ENCODE measurements at regions not wholly inside any gene's neighbourhood (a gene's known extent, or its start where the extent isn't known, plus 50 kb on each side); places are given as distances from the start of the nearest gene placed in this dataset.

DNA sequence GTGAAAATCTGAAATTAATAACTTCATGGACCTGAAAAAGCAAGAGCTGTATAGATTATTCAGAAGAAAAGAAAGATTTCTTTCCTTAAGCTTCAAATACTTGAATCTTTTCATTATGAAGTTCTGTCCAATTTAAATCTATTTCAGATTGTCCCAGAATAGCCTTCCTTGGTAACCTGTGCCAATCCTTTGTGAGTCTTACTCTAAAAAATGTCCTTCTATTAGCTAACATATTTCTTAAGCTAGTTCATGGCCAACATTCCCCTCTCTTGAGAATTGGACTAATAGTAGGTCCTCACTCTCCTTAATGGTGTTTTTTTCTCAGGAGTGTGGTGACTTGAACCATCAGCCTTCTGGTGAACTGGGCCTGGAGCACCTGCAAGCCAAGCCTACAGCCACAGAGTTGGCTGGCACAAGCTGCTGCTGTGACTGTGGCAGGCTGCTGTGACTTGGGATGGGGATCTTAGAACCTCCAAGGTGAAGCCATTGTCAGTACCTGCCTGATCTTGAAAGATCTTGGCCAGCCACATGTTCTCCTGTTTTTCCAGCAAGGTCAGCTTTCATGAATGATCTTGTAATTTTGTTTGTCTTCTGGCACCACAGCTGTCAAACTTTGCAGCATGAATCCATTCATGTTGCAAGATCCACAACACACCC, 262.6 kb upstream of the MAP3K1 start:
- DNase-seq: no peak
- H3K9me3 ChIP-seq: no peaks in the 10 kb centered on the region
- no peaks in the 10 kb centered on the region for H3K27me3 ChIP-seq
- no peak overlapping the region for H3K27ac ChIP-seq
- intact Hi-C loops (cut with DNase I; ENCODE audit: low total_unique reads): no loop called here
- H3K4me3 ChIP-seq: no peak overlapping the region
- no peaks in the 10 kb centered on the region for H3K36me3 ChIP-seq (ENCODE audit: low read depth, missing control alignments)
- H3K4me1 ChIP-seq: no peaks in the 10 kb centered on the region
- TF ChIP-seq, protein P1, sequence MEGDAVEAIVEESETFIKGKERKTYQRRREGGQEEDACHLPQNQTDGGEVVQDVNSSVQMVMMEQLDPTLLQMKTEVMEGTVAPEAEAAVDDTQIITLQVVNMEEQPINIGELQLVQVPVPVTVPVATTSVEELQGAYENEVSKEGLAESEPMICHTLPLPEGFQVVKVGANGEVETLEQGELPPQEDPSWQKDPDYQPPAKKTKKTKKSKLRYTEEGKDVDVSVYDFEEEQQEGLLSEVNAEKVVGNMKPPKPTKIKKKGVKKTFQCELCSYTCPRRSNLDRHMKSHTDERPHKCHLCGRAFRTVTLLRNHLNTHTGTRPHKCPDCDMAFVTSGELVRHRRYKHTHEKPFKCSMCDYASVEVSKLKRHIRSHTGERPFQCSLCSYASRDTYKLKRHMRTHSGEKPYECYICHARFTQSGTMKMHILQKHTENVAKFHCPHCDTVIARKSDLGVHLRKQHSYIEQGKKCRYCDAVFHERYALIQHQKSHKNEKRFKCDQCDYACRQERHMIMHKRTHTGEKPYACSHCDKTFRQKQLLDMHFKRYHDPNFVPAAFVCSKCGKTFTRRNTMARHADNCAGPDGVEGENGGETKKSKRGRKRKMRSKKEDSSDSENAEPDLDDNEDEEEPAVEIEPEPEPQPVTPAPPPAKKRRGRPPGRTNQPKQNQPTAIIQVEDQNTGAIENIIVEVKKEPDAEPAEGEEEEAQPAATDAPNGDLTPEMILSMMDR (IDR thresholded peaks at IDR 0.05): no peak

DNA sequence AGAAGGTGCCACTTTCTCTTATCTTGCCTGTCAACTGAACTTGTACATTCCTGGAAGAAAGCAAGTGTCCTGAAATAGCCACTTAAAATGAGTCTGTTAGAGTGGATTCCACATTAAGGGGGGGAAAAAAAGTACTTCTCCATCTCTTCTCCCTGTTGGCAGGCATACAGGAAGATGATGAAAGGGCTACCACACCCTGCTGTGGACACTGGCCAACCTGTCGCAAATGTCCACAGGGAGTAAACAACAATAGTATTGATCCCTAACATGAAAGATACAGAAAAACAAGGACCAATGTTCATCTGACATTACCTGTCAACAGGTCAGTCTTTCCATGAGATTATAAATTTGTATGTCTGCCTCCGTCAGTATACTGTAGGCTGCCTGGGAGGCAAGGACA, 265.1 kb upstream of the MAP3K1 start:
- TF ChIP-seq, protein P1 (IDR thresholded peaks at IDR 0.05): no peak
- TF ChIP-seq POLR2A (IDR thresholded peaks at IDR 0.05): no peak
- Histone ChIP-seq H3K27ac (no peak overlapping the region), H3K27me3 (no peaks in the 10 kb centered on the region), H3K4me1 (no peaks in the 10 kb centered on the region), H3K36me3 (ENCODE audit: low read depth, missing control alignments) (no peaks in the 10 kb centered on the region), H3K9me3 (no peaks in the 10 kb centered on the region), H3K4me3 (no peak overlapping the region)
- 82 to 85% methylated on average over 2 of the region's 2 CpGs for WGBS, 2 donors
- no peak for DNase-seq
- intact Hi-C loops (cut with DNase I; ENCODE audit: low total_unique reads): no loop called here

DNA sequence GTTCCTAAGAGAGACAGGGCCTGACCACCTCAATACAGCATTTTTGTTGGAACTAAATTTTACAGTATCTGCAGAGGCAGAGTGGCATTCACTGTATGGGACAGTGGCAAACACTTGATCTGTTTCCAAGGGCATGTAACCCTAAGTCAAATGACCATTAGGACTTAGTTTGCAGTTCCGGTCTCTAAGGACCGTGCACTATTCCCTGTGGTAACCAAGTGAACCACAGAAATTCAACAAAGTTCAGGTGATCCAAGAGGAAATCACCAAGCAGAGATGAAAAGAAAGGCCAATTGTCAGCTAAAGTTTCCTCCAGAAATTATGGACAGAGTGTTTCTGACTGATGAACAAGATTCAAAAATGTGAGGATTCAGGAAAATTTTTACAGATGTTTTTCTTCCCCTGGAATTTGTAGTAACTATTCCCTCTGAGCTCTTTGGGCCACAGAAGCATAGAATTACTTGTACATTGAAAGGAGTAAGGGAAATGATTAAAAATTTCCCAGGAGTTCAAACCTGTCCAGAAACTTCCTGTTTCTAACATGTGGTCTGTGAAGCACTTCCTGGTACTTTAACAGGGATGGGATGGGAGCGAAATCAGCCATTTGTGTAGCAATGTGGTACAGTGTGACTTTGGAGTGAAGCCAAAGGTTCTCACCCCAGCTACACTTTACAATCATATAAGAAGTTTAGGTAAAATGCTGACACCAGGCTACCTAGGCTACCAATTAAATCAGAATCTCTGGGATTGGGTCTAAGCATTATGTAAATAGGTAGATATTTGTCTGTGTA, 266.1 kb upstream of the MAP3K1 start:
- Histone ChIP-seq H3K9me3 (no peaks in the 10 kb centered on the region), H3K27ac (no peak overlapping the region), H3K4me1 (no peaks in the 10 kb centered on the region), H3K4me3 (no peak overlapping the region), H3K36me3 (ENCODE audit: low read depth, missing control alignments) (no peaks in the 10 kb centered on the region), H3K27me3 (no peaks in the 10 kb centered on the region)
- intact Hi-C loops (cut with DNase I; ENCODE audit: low total_unique reads): no loop called here
- no peak for DNase-seq
- WGBS, 2 donors: 86 to 95% methylated on average over 3 of the region's 3 CpGs
- no peak for TF ChIP-seq POLR2A (IDR thresholded peaks at IDR 0.05)
- TF ChIP-seq, protein P1 (IDR thresholded peaks at IDR 0.05): no peak

DNA sequence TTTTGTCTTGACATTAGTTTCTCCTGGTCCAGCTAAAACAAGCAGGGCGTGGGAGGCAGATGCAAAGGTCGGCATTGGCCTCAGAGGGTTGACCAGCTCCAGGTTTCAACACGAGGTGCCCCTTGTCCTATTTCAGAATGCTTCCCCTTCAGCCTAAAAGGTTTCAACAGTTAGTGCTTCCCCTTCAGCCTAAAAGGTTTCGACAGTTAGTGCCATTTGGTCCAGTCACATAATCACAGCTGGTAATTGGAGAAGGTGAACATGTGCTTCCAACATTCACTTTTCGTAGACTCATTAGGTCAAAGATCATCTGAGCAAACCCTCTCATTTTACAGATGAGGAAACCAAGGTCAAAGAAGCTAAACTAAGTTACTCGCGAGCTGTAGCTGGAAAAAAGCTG, 270.3 kb upstream of the MAP3K1 start:
- TF ChIP-seq, protein P1 (IDR thresholded peaks at IDR 0.05): no peak
- no peak for TF ChIP-seq POLR2A (IDR thresholded peaks at IDR 0.05)
- 88 to 90% methylated on average over 7 of the region's 7 CpGs for WGBS, 2 donors
- H3K27me3 ChIP-seq: no peaks in the 10 kb centered on the region
- no peak for DNase-seq
- intact Hi-C loops (cut with DNase I; ENCODE audit: low total_unique reads): no loop called here
- no peak overlapping the region for H3K4me3 ChIP-seq
- H3K36me3 ChIP-seq (ENCODE audit: low read depth, missing control alignments): no peaks in the 10 kb centered on the region
- no peaks in the 10 kb centered on the region for H3K9me3 ChIP-seq
- H3K4me1 ChIP-seq: no peaks in the 10 kb centered on the region
- no peak overlapping the region for H3K27ac ChIP-seq

Measured in testis (tissue), 2 donors.